Endodermal cell (in vitro differentiated cells): ENCODE measurements at regions not wholly inside any gene's neighbourhood (a gene's known extent, or its start where the extent isn't known, plus 50 kb on each side); places are given as distances from the start of the nearest gene placed in this dataset.
"Not testable (repeated sequence)": the region's sequence is repeated elsewhere in the genome, so short reads cannot be mapped to it uniquely, and the experiment has no call there.

Experiments used
- DNase-seq: peaks from one replicate; pipeline ENCODE4 v3.0.0-alpha.2; 2017
- H3K27ac ChIP-seq: 2 replicates; pipeline ENCODE4 v1.5.1; 2013; ENCODE audit warnings: mild to moderate bottlenecking, low read depth, low read length, moderate library complexity
- H3K27me3 ChIP-seq: 2 replicates; pipeline ENCODE4 v1.6.1; 2013; ENCODE audit warnings: mild to moderate bottlenecking, low read length, moderate library complexity; ENCODE audit not compliant: insufficient read depth, control insufficient read depth, poor library complexity, severe bottlenecking
- H3K36me3 ChIP-seq: 2 replicates; pipeline ENCODE4 v1.7.0; 2013; ENCODE audit warnings: mild to moderate bottlenecking, low read length, moderate library complexity; ENCODE audit not compliant: control insufficient read depth, insufficient read depth
- H3K4me1 ChIP-seq: one replicate; pipeline ENCODE4 v1.7.0; 2013; ENCODE audit warnings: low read length; ENCODE audit not compliant: control insufficient read depth, insufficient read depth
- H3K4me3 ChIP-seq: 2 replicates; pipeline ENCODE4 v1.5.1; 2013; ENCODE audit warnings: mild to moderate bottlenecking, low read length, moderate library complexity
- H3K9ac ChIP-seq: 2 replicates; pipeline ENCODE4 v1.6.1; 2013; ENCODE audit warnings: mild to moderate bottlenecking, low read length, moderate library complexity; ENCODE audit not compliant: poor library complexity, severe bottlenecking; ENCODE audit errors: extremely low read depth
- H3K9me3 ChIP-seq: 2 replicates; pipeline ENCODE4 v1.6.1; 2013; ENCODE audit warnings: mild to moderate bottlenecking, low read length, moderate library complexity; ENCODE audit not compliant: control insufficient read depth
- H3K27ac Mint-ChIP-seq: 2 replicates; pipeline ENCODE4 v1.8.0; 2020; ENCODE audit warnings: mixed read lengths
- H3K27me3 Mint-ChIP-seq: 2 replicates; pipeline ENCODE4 v1.8.0; 2021; ENCODE audit warnings: mild to moderate bottlenecking, mixed read lengths; ENCODE audit not compliant: insufficient read depth
- H3K36me3 Mint-ChIP-seq: 2 replicates; pipeline ENCODE4 v1.8.0; 2020; ENCODE audit warnings: low read depth, mixed read lengths
- H3K4me1 Mint-ChIP-seq: 2 replicates; pipeline ENCODE4 v1.8.0; 2020; ENCODE audit warnings: mixed read lengths
- H3K4me3 Mint-ChIP-seq: 2 replicates; pipeline ENCODE4 v1.8.0; 2020; ENCODE audit warnings: mild to moderate bottlenecking, moderate library complexity, mixed read lengths
- H3K9me3 Mint-ChIP-seq: 2 replicates; pipeline ENCODE4 v1.8.0; 2020; ENCODE audit warnings: mild to moderate bottlenecking, mixed read lengths
- CTCF ChIP-seq: fragments of 200-600 bp; sonication (generic); conservative IDR thresholded peaks from 2 replicates; pipeline ENCODE4 v1.5.0; 2021; ENCODE audit warnings: antibody characterized with exemption, mild to moderate bottlenecking
- WGBS, 2 experiments: methylation state at CpG; one replicate each; pipeline versions ENCODE4 v1.1.5 to v1.1.7; 2013; ENCODE audit warnings: missing lambda C conversion rate in 2 of 2, mixed read lengths in 1 of 2; ENCODE audit not compliant: insufficient coverage in 1 of 2, insufficient read length in 1 of 2; 5-methylcytosine and 5-hydroxymethylcytosine counted together

GRCh38 chr3:153274561-153274960, 112.5 kb downstream of the RAP2B start:
- Histone ChIP-seq H3K9me3 (no peaks in the 10 kb centered on the region), H3K36me3 (no peaks in the 10 kb centered on the region), H3K4me1 (no peaks in the 10 kb centered on the region), H3K27ac (no peak overlapping the region), H3K27me3 (no peaks in the 10 kb centered on the region), H3K9ac (no peak overlapping the region), H3K4me3 (no peak overlapping the region)
- DNase-seq: no peak
- peaks cover 4% of the 10 kb centered on the region for H3K4me1 Mint-ChIP-seq
- H3K27ac Mint-ChIP-seq: no peak overlapping the region
- H3K27me3 Mint-ChIP-seq: no peaks in the 10 kb centered on the region
- no peaks in the 10 kb centered on the region for H3K9me3 Mint-ChIP-seq
- WGBS, 2 experiments: 87 to 90% methylated on average over 2 to 3 of the region's 3 CpGs
- no peaks in the 10 kb centered on the region for H3K36me3 Mint-ChIP-seq
- H3K4me3 Mint-ChIP-seq: no peak overlapping the region
- TF ChIP-seq CTCF: no peak

DNA sequence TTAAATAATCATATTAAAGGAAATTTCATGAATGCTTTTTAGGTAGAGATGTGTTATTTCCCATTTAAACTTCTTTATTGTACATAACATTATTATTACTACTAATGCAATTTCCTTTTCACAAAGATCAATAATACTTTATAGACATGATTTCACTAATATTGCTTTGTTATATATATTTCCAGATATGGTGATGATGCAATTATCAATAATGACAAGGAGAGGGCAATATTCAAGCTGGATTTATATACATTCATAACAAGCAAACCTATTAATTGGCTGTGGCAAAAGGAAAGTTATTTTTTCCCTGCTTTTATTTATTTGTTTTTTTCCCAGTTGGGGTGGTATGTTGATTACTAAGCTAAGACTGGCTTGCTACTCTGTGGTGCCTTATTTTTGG, 113.5 kb downstream of the RAP2B start:
- Histone ChIP-seq H3K27ac (no peak overlapping the region), H3K9ac (no peak overlapping the region), H3K4me1 (no peaks in the 10 kb centered on the region), H3K4me3 (no peak overlapping the region), H3K36me3 (no peaks in the 10 kb centered on the region), H3K9me3 (no peaks in the 10 kb centered on the region), H3K27me3 (no peaks in the 10 kb centered on the region)
- Mint-ChIP-seq H3K27ac (no peak overlapping the region), H3K27me3 (no peaks in the 10 kb centered on the region), H3K9me3 (no peaks in the 10 kb centered on the region), H3K4me3 (no peak overlapping the region), H3K4me1 (peaks cover 4% of the 10 kb centered on the region), H3K36me3 (no peaks in the 10 kb centered on the region)
- TF ChIP-seq CTCF: no peak
- DNase-seq: no peak

DNA sequence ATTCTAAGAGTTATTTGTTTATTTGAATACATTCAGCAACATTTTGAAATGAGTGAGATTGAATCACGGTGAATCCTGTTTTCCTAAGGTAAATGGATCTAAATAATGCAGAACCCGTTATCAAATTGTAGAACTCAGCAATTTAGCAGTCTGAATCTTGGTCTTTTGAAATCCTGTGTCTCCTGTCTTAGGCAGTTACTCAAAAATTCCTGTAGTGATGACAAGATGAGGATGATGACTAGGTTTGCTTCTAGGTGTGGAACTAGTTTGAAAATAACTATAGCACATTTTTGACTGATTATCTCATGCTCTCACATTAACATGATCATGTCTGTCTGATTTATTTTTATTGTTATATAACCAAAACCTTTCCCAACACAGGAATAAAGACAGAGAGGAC, 115.0 kb downstream of the RAP2B start:
- no peak overlapping the region for H3K9ac ChIP-seq
- WGBS, 2 experiments: 88 to 95% methylated on average over 2 of the region's 2 CpGs
- H3K27ac Mint-ChIP-seq: no peak overlapping the region
- peaks cover 4% of the 10 kb centered on the region for H3K4me1 Mint-ChIP-seq
- H3K27me3 Mint-ChIP-seq: no peaks in the 10 kb centered on the region
- no peaks in the 10 kb centered on the region for H3K36me3 Mint-ChIP-seq
- no peak overlapping the region for H3K4me3 ChIP-seq
- DNase-seq: no peak
- H3K4me1 ChIP-seq: no peaks in the 10 kb centered on the region
- no peaks in the 10 kb centered on the region for H3K36me3 ChIP-seq
- no peak for TF ChIP-seq CTCF
- H3K9me3 Mint-ChIP-seq: peaks cover 5% of the 10 kb centered on the region
- no peaks in the 10 kb centered on the region for H3K9me3 ChIP-seq
- no peaks in the 10 kb centered on the region for H3K27me3 ChIP-seq
- no peak overlapping the region for H3K4me3 Mint-ChIP-seq
- no peak overlapping the region for H3K27ac ChIP-seq

- not testable (repeated sequence) for H3K27ac Mint-ChIP-seq, DNase-seq
- WGBS, 2 experiments: 93 to 100% methylated on average over 6 to 29 of the region's 29 CpGs
Observed at GRCh38 chr3:153281236-153281997, 119.4 kb downstream of the RAP2B start.

More at GRCh38 chr3:153281236-153281997, 119.4 kb downstream of the RAP2B start:
- not testable (repeated sequence) for H3K4me3 Mint-ChIP-seq, H3K4me3 ChIP-seq, H3K27me3 Mint-ChIP-seq, H3K36me3 Mint-ChIP-seq, H3K9ac ChIP-seq, H3K9me3 Mint-ChIP-seq, H3K27me3 ChIP-seq, H3K9me3 ChIP-seq, H3K27ac ChIP-seq, H3K4me1 ChIP-seq, H3K36me3 ChIP-seq
- H3K4me1 Mint-ChIP-seq: peaks cover 14% of the 10 kb centered on the region
